ENCODE measurements at regions not wholly inside any gene's neighbourhood (a gene's known extent, or its start where the extent isn't known, plus 50 kb on each side); places are given as distances from the start of the nearest gene placed in this dataset.

DNA sequence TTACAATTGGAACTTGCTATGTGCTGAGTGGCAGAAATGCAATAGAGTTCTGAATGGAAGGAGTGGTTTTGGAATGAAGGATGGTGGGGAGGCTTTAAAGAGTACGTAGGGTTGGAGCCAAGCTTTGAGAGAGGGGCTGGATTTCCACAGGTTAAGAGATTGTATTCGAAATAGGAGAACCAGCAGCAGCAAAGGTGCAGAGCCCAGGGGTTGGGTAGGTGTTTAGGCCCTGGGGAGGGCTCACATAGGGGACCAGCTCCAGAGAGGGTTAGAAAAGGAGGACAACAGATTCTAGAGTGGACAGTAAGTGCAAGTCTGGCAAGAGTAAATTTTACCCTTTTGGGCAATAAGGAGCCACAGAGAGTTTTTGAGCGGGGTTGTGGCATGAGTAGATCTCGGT lies 297.2 kb downstream of the RPS24 start:
- Histone ChIP-seq H3K4me3 (ENCODE audit: low read depth in 1 of 2, low read length in 2 of 2) (no peak overlapping the region), H3K4me1 (ENCODE audit: control insufficient read depth in 1 of 2, insufficient read depth in 2 of 2, low read length in 2 of 2) (peaks cover 3 to 11% of the 10 kb centered on the region in 2 donors), H3K27ac (ENCODE audit: low read length) (no peak overlapping the region), H3K27me3 (ENCODE audit: low read depth, low read length) (no peaks in the 10 kb centered on the region), H3K36me3 (ENCODE audit: control insufficient read depth in 1 of 2, insufficient read depth in 2 of 2, low read length in 2 of 2) (no peaks in the 10 kb centered on the region), H3K9me3 (ENCODE audit: control insufficient read depth in 1 of 2, low read length in 2 of 2) (peaks cover 3 to 5% of the 10 kb centered on the region in 2 donors)

DNA sequence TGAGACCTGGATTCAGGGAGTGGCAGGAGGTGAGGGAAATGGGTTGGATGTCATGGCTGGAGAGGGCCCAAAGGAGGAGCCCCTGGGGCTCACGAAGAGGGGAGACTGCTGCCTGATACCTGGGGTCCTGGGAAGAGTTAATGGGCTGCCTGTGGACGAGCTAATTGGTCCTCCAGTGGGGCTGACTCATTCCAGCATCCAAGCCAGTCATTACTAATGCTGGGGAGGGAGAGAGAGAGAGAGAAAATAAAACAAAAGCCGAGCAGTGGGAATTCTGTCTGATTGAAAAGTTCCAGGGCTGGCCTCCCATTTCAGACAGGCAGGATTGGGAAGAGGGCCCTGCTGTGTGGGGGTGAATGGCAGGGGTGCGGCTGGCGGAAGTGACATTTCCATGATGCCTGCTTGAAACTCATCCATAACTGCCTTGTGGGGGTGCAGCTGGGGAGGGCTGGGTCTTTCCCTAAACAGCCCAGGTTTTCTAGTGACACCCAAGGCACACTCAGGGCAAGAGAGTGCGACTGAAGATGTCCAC lies 297.8 kb downstream of the RPS24 start:
- H3K36me3 ChIP-seq (ENCODE audit: control insufficient read depth in 1 of 2, insufficient read depth in 2 of 2, low read length in 2 of 2) = no peaks in the 10 kb centered on the region
- H3K27me3 ChIP-seq (ENCODE audit: low read depth, low read length) = no peaks in the 10 kb centered on the region
- H3K4me1 ChIP-seq (ENCODE audit: control insufficient read depth in 1 of 2, insufficient read depth in 2 of 2, low read length in 2 of 2) = peaks cover 3 to 17% of the 10 kb centered on the region in 2 donors
- H3K4me3 ChIP-seq (ENCODE audit: low read depth in 1 of 2, low read length in 2 of 2) = no peak overlapping the region
- H3K9me3 ChIP-seq (ENCODE audit: control insufficient read depth in 1 of 2, low read length in 2 of 2) = peaks cover 0 to 3% of the 10 kb centered on the region in 2 donors
- H3K27ac ChIP-seq (ENCODE audit: low read length) = peak overlapping the region; percentile 27

DNA sequence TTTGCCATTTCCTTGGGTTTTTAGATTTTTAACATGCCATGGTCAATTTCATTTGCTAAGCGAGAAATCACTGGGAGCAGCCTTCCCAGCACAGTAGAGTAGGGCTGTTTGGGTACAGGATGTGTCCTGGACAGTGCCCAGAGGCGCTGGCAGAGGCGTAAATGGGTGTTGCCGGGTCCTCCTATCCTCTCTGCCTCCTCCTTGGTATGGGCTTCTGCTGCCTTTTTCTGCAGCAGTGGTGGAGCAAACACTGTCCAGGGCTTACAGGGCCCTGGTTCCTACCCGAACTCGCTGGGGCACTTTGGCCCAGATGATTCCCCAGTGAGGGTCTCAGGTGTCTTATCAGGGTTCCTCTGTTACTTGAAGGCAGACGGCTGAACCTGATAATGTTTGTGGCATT lies 298.3 kb downstream of the RPS24 start:
- H3K27ac ChIP-seq (ENCODE audit: low read length) = peak overlapping the region; percentile 27
- H3K27me3 ChIP-seq (ENCODE audit: low read depth, low read length) = no peaks in the 10 kb centered on the region
- peaks cover 3 to 18% of the 10 kb centered on the region in 2 donors for H3K4me1 ChIP-seq (ENCODE audit: control insufficient read depth in 1 of 2, insufficient read depth in 2 of 2, low read length in 2 of 2)
- H3K9me3 ChIP-seq (ENCODE audit: control insufficient read depth in 1 of 2, low read length in 2 of 2) = no peaks in the 10 kb centered on the region
- H3K4me3 ChIP-seq (ENCODE audit: low read depth in 1 of 2, low read length in 2 of 2) = no peak overlapping the region
- no peaks in the 10 kb centered on the region for H3K36me3 ChIP-seq (ENCODE audit: control insufficient read depth in 1 of 2, insufficient read depth in 2 of 2, low read length in 2 of 2)

DNA sequence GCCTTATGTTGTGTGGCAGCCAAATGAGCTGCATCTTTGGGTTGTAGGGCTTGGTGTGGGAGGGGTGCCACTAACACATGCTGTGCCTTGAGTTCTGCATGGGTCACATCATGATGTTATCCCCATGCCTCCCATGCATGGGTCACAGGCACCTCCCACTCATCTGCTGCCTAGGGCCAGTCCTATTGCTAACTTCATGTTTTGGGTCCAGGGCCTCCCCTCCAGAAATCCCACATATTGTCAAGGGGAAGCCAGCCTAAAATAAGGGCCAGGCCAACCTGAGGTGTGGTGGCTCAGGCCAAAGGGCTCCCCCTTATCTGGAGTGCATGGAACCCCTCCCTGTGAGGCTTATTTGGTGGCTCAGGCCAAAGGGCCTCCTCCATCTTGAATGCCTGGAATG lies 299.0 kb downstream of the RPS24 start:
- Histone ChIP-seq H3K4me3 (ENCODE audit: low read depth in 1 of 2, low read length in 2 of 2) (no peak overlapping the region), H3K4me1 (ENCODE audit: control insufficient read depth in 1 of 2, insufficient read depth in 2 of 2, low read length in 2 of 2) (peaks cover 3 to 18% of the 10 kb centered on the region in 2 donors), H3K9me3 (ENCODE audit: control insufficient read depth in 1 of 2, low read length in 2 of 2) (no peaks in the 10 kb centered on the region), H3K27ac (ENCODE audit: low read length) (no peak overlapping the region), H3K27me3 (ENCODE audit: low read depth, low read length) (no peaks in the 10 kb centered on the region), H3K36me3 (ENCODE audit: control insufficient read depth in 1 of 2, insufficient read depth in 2 of 2, low read length in 2 of 2) (no peaks in the 10 kb centered on the region)

DNA sequence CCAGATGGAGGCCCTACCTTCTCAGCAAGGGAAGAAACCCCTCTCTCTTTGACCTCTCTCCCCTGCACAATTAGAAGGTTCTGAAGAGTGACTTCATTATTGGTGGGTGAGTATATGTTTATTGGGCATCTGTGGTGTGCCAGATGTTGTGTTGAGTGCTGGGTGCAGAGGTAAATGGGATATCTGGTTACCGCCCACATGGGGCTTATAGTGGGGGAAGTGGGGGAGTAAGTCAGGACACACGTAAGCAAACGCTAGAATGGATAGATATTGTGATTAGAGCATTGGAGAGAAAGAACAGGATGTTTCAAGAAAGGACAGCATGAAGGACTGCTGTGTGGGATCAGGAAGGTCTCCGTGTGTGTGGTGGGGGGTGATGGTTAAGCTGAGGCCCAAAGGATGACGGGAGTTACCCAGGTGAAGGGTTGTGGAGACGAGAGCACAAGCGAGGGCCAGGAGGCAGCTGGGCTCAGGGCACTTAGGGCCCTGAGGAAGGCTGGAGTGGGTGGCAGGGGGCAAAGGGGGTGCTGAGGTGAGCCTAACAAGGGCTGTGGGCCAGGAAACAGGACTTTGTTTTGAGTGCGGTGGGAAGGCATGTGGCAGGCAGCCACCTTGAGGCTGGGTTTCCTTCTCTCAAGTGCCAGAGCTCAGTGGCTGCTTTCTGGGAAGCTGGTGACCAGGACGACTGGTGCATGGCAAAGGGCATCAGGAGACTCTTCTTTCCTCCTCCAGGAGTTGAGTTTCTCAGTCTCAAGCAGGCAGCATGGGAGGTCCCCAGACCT lies 299.9 kb downstream of the RPS24 start:
- Histone ChIP-seq H3K27ac (ENCODE audit: low read length) (no peak overlapping the region), H3K4me3 (ENCODE audit: low read depth in 1 of 2, low read length in 2 of 2) (no peak overlapping the region), H3K36me3 (ENCODE audit: control insufficient read depth in 1 of 2, insufficient read depth in 2 of 2, low read length in 2 of 2) (no peaks in the 10 kb centered on the region), H3K4me1 (ENCODE audit: control insufficient read depth in 1 of 2, insufficient read depth in 2 of 2, low read length in 2 of 2) (peaks cover 3 to 20% of the 10 kb centered on the region in 2 donors), H3K9me3 (ENCODE audit: control insufficient read depth in 1 of 2, low read length in 2 of 2) (no peaks in the 10 kb centered on the region), H3K27me3 (ENCODE audit: low read depth, low read length) (no peaks in the 10 kb centered on the region)

DNA sequence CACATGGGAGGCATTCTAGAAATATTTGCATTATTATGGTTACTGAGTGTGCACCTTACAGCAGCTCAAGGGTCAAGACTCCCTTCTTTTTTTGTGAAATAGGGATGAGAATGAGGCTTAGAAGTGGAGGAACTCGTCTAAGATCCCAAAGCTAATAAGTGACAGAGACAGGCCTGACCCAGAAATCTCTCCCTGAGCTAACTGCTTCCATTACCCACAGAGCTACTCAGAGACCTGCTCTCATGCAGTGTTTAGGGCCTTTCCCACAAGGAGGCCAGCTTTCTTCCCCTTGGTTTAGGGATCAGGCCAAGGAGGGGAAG lies 301.7 kb downstream of the RPS24 start:
- Histone ChIP-seq H3K4me1 (ENCODE audit: control insufficient read depth in 1 of 2, insufficient read depth in 2 of 2, low read length in 2 of 2) (peaks cover 3 to 23% of the 10 kb centered on the region in 2 donors), H3K27ac (ENCODE audit: low read length) (no peak overlapping the region), H3K4me3 (ENCODE audit: low read depth in 1 of 2, low read length in 2 of 2) (no peak overlapping the region)

DNA sequence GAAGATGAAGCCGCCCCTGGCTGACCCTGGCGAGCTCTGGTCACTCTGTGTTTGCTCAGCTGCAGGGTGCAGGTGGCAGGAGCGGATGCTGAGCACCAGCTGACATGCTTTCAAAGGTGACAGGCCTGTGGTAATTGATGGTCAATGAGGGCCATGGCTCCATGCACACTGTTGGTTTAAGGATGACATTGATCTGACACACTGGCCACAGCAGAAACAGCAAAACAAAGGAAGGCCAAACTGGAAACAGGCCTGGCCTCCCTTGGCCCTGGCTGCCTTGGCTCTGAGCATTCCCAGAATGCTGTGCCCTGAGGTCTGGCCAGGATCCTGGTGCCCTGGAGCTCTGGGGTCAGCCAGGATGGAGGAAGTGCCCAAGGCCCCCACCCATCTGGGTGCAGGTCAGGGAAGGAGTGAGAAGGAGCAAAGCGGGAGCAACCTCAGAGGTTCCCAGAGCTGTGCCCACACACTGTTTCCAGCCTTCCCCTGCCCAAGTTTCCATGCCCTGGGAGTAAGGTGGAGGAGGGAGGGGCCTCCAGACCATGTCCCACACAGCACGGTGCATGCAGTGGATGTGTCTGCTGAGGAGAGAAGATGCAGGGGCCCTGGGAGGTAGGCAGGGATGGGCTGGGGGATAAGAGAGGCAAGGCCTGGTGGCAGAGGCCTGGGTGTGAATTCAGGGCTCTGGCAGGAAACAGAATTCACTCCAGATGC lies 302.2 kb downstream of the RPS24 start:
- Histone ChIP-seq H3K27ac (ENCODE audit: low read length) (no peak overlapping the region), H3K9me3 (ENCODE audit: control insufficient read depth in 1 of 2, low read length in 2 of 2) (no peaks in the 10 kb centered on the region), H3K4me1 (ENCODE audit: control insufficient read depth in 1 of 2, insufficient read depth in 2 of 2, low read length in 2 of 2) (peaks cover 3 to 21% of the 10 kb centered on the region in 2 donors), H3K4me3 (ENCODE audit: low read depth in 1 of 2, low read length in 2 of 2) (no peak overlapping the region), H3K27me3 (ENCODE audit: low read depth, low read length) (no peaks in the 10 kb centered on the region), H3K36me3 (ENCODE audit: control insufficient read depth in 1 of 2, insufficient read depth in 2 of 2, low read length in 2 of 2) (no peaks in the 10 kb centered on the region)

More for the DNA sequence above, 301.7 kb downstream of the RPS24 start:
- no peaks in the 10 kb centered on the region for H3K36me3 ChIP-seq (ENCODE audit: control insufficient read depth in 1 of 2, insufficient read depth in 2 of 2, low read length in 2 of 2)
- H3K27me3 ChIP-seq (ENCODE audit: low read depth, low read length) = no peaks in the 10 kb centered on the region
- H3K9me3 ChIP-seq (ENCODE audit: control insufficient read depth in 1 of 2, low read length in 2 of 2) = no peaks in the 10 kb centered on the region

DNA sequence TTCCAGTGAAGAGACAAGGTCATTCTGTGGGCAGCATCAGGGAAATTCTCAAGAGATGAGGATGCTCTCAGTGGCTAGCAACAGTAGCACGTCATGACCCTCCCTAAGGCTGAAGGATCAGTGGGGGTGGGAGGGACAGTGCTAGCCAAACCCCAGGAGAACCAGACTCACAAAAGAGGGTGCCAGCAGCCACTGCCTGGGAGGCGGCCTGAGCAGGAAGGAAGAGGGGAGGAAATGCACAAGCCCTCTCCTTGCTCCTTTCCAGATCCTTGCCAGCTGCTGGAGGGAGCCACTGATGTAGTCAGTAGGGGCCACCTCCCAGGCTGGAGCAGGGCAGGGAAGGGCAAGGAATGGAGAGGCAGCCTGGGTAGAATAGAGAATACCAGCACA lies 302.7 kb downstream of the RPS24 start:
- no peaks in the 10 kb centered on the region for H3K36me3 ChIP-seq (ENCODE audit: control insufficient read depth in 1 of 2, insufficient read depth in 2 of 2, low read length in 2 of 2)
- no peak overlapping the region for H3K4me3 ChIP-seq (ENCODE audit: low read depth in 1 of 2, low read length in 2 of 2)
- no peaks in the 10 kb centered on the region for H3K9me3 ChIP-seq (ENCODE audit: control insufficient read depth in 1 of 2, low read length in 2 of 2)
- peaks cover 3 to 16% of the 10 kb centered on the region in 2 donors for H3K4me1 ChIP-seq (ENCODE audit: control insufficient read depth in 1 of 2, insufficient read depth in 2 of 2, low read length in 2 of 2)
- H3K27me3 ChIP-seq (ENCODE audit: low read depth, low read length) = no peaks in the 10 kb centered on the region
- no peak overlapping the region for H3K27ac ChIP-seq (ENCODE audit: low read length)

DNA sequence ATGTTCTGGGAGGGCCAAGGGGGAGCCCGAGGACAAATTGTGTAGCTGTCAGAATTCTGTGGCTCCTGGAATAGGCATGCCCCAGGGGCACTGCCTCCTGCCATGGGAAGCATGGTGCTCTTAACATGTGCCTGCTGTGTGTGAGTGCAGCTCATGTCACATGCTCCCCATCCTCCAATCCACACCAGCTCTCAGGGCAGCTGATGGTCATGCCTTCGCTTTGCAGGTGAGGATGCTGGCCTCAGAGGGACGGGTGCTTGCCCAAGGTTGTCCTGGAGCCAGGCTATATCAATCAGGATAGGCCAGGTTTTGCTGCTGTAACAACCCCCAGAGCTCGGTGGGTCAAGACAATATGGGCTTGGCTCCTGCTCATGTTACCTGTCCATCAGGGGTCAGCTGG lies 303.4 kb downstream of the RPS24 start:
- H3K36me3 ChIP-seq (ENCODE audit: control insufficient read depth in 1 of 2, insufficient read depth in 2 of 2, low read length in 2 of 2) = no peaks in the 10 kb centered on the region
- H3K27me3 ChIP-seq (ENCODE audit: low read depth, low read length) = no peaks in the 10 kb centered on the region
- no peak overlapping the region for H3K4me3 ChIP-seq (ENCODE audit: low read depth in 1 of 2, low read length in 2 of 2)
- H3K27ac ChIP-seq (ENCODE audit: low read length) = no peak overlapping the region
- H3K9me3 ChIP-seq (ENCODE audit: control insufficient read depth in 1 of 2, low read length in 2 of 2) = no peaks in the 10 kb centered on the region
- peaks cover 2 to 15% of the 10 kb centered on the region in 2 donors for H3K4me1 ChIP-seq (ENCODE audit: control insufficient read depth in 1 of 2, insufficient read depth in 2 of 2, low read length in 2 of 2)

DNA sequence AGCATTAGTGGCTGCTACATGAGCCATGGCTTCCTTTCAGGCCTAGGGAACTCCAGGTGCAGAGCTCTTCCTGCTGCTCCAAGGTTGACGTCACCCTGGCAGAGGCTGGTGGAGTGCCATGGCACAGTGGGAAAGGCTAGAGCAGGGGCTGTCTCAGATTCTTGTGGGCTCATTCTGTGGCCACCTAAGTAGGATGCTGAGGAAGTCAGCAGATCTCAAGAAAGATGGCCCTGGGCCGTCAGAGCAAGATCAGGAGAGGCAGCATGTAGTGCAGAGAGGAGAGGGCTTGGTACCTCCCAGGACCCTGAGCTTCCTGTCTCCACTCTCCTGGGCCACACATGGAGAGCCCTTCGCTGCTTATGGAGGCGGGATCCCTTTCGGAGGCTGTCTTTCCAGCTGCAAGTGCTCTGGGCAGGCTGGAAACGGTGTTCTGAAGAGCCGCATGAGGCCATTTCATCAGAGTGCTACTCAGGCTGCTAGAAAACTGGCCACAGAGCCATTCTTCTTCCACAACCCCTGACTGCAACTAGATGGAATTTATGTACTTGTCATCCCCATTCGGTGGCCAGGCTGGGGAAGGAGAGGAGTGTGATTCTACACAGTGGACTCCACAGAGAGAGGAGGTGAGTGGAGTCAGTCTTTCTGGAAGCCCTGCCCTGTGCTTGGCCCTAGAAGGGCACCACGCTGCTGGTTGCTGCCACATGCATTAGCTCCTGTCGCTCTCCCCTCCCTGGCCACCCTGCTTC lies 304.2 kb downstream of the RPS24 start:
- Histone ChIP-seq H3K4me1 (ENCODE audit: control insufficient read depth in 1 of 2, insufficient read depth in 2 of 2, low read length in 2 of 2) (peaks cover 0 to 15% of the 10 kb centered on the region in 2 donors), H3K27ac (ENCODE audit: low read length) (no peak overlapping the region), H3K9me3 (ENCODE audit: control insufficient read depth in 1 of 2, low read length in 2 of 2) (no peaks in the 10 kb centered on the region), H3K27me3 (ENCODE audit: low read depth, low read length) (no peaks in the 10 kb centered on the region), H3K36me3 (ENCODE audit: control insufficient read depth in 1 of 2, insufficient read depth in 2 of 2, low read length in 2 of 2) (no peaks in the 10 kb centered on the region), H3K4me3 (ENCODE audit: low read depth in 1 of 2, low read length in 2 of 2) (no peak overlapping the region)

DNA sequence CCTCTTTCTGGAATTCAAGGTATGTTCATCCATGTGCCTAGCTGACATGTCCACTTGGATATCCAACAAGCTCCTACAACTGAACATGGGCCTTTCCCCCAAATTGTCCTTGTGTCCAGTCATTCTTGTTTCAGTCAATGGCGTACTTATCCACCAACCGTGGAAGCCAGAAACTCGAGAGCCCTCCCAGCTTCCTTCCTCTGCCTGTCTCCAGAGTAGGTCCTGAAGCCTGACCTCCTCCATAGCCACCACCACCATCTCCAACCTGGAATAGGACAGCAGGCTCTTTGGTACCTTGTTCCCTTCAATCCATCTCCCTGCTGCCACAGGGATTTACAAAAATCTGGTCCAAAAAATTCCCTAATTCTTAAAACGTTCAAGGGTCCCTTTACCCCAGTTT lies 305.1 kb downstream of the RPS24 start:
- H3K4me3 ChIP-seq (ENCODE audit: low read depth in 1 of 2, low read length in 2 of 2) = no peak overlapping the region
- no peaks in the 10 kb centered on the region for H3K36me3 ChIP-seq (ENCODE audit: control insufficient read depth in 1 of 2, insufficient read depth in 2 of 2, low read length in 2 of 2)
- peaks cover 0 to 15% of the 10 kb centered on the region in 2 donors for H3K4me1 ChIP-seq (ENCODE audit: control insufficient read depth in 1 of 2, insufficient read depth in 2 of 2, low read length in 2 of 2)
- no peaks in the 10 kb centered on the region for H3K27me3 ChIP-seq (ENCODE audit: low read depth, low read length)
- no peaks in the 10 kb centered on the region for H3K9me3 ChIP-seq (ENCODE audit: control insufficient read depth in 1 of 2, low read length in 2 of 2)
- H3K27ac ChIP-seq (ENCODE audit: low read length) = no peak overlapping the region

Data from muscle layer of duodenum (tissue), 2 donors.